DMS53 treated with DMSO at 0.1 percent for 48 hours (cell line): ENCODE measurements at regions not wholly inside any gene's neighbourhood (a gene's known extent, or its start where the extent isn't known, plus 50 kb on each side); places are given as distances from the start of the nearest gene placed in this dataset.
A peak's percentile ranks its signal among the peaks of the same experiment; 100 is the strongest.

ENCODE experiments used
- DNase-seq: peaks from one replicate; lab custom pipeline; 2025; ENCODE audit not compliant: unreplicated experiment; lab: John Stamatoyannopoulos, UW

- no peak for DNase-seq
These were observed 327.5 kb upstream of the TBL1XR1 start for GRCh38 chr3:177524742-177525141.

GRCh38 chr3:177525414-177525813 lies 328.1 kb upstream of the TBL1XR1 start:
- no peak for DNase-seq

GRCh38 chr3:177525987-177526712 lies 328.9 kb upstream of the TBL1XR1 start:
- DNase-seq: no peak

- DNase-seq: no peak
These were observed 329.9 kb upstream of the TBL1XR1 start for GRCh38 chr3:177527182-177527581.

GRCh38 chr3:177528306-177529070 lies 331.2 kb upstream of the TBL1XR1 start:
- no peak for DNase-seq

GRCh38 chr3:177529071-177529550 lies 331.8 kb upstream of the TBL1XR1 start:
- no peak for DNase-seq

GRCh38 chr3:177529716-177530335 lies 332.5 kb upstream of the TBL1XR1 start:
- no peak for DNase-seq

GRCh38 chr3:177530908-177531307 lies 333.6 kb upstream of the TBL1XR1 start:
- DNase-seq: no peak

- no peak for DNase-seq
These were observed 339.6 kb upstream of the TBL1XR1 start for GRCh38 chr3:177536873-177537272.

GRCh38 chr3:177537612-177538011 lies 340.3 kb upstream of the TBL1XR1 start:
- no peak for DNase-seq

GRCh38 chr3:177538048-177538749 lies 340.9 kb upstream of the TBL1XR1 start:
- DNase-seq: no peak

- peak; percentile 26 for DNase-seq
These were observed 341.8 kb upstream of the TBL1XR1 start for GRCh38 chr3:177538750-177539730.

GRCh38 chr3:177541541-177541940 lies 344.3 kb upstream of the TBL1XR1 start:
- DNase-seq: no peak

- no peak for DNase-seq
These were observed 348.7 kb upstream of the TBL1XR1 start for GRCh38 chr3:177545964-177546363.

GRCh38 chr3:177547711-177548350 lies 350.5 kb upstream of the TBL1XR1 start:
- no peak for DNase-seq

- DNase-seq: no peak
These were observed 353.4 kb upstream of the TBL1XR1 start for GRCh38 chr3:177550667-177551066.

- DNase-seq: no peak
These were observed 354.2 kb upstream of the TBL1XR1 start for GRCh38 chr3:177551431-177551836.

GRCh38 chr3:177552051-177552450 lies 354.8 kb upstream of the TBL1XR1 start:
- no peak for DNase-seq

- no peak for DNase-seq
These were observed 355.7 kb upstream of the TBL1XR1 start for GRCh38 chr3:177553012-177553411.

- no peak for DNase-seq
These were observed 356.3 kb upstream of the TBL1XR1 start for GRCh38 chr3:177553579-177553978.
